HEK293T (cell line): ENCODE measurements at regions not wholly inside any gene's neighbourhood (a gene's known extent, or its start where the extent isn't known, plus 50 kb on each side); places are given as distances from the start of the nearest gene placed in this dataset.

Experiments
- ELF4 ChIP-seq: fragments of 450-650 bp; IDR thresholded peaks from 2 replicates; pipeline ENCODE4 v1.6.1; 2017; ENCODE audit warnings: antibody characterized with exemption
- FOXA1 ChIP-seq: fragments of 450-650 bp; IDR thresholded peaks from 2 replicates; pipeline ENCODE4 v1.6.1; 2016; ENCODE audit warnings: mild to moderate bottlenecking
- FOXK2 ChIP-seq: fragments of 450-650 bp; IDR thresholded peaks from 2 replicates; pipeline ENCODE4 v1.6.1; 2016; ENCODE audit warnings: mild to moderate bottlenecking
- FOXM1 ChIP-seq: fragments of 450-650 bp; IDR thresholded peaks from 2 replicates; pipeline ENCODE4 v1.6.1; 2017; ENCODE audit warnings: mild to moderate bottlenecking, borderline replicate concordance
- NFRKB ChIP-seq: fragments of 450-650 bp; IDR thresholded peaks from 2 replicates; pipeline ENCODE4 v1.6.1; 2016; ENCODE audit warnings: mild to moderate bottlenecking, moderate library complexity
- ZNF384 ChIP-seq: fragments of 450-650 bp; IDR thresholded peaks from 2 replicates; pipeline ENCODE4 v1.6.1; 2016

- TF ChIP-seq FOXK2 (no peak), FOXA1 (no peak), NFRKB (no peak), FOXM1 (no peak), ZNF384 (no peak), ELF4 (no peak)
These were observed 58.7 kb upstream of the PRR16 start for GRCh38 chr5:120405286-120405864.
